Activated CD8-positive, alpha-beta memory T cell treated with anti-CD3 and anti-CD28 coated beads, Interleukin-2, amount 50 U/mL, for 1 hour (primary cell): ENCODE measurements at regions not wholly inside any gene's neighbourhood (a gene's known extent, or its start where the extent isn't known, plus 50 kb on each side); places are given as distances from the start of the nearest gene placed in this dataset.

Experiments used
- DNase-seq: peaks from one replicate; pipeline ENCODE4 v3.0.0-alpha.2; 2020; ENCODE audit errors: extremely low read depth

- DNase-seq = no peak
These were observed 78.0 kb upstream of the NHSL1 start for GRCh38 chr6:138577151-138577915.

- no peak for DNase-seq
These were observed 80.7 kb upstream of the NHSL1 start for GRCh38 chr6:138580040-138580439.

GRCh38 chr6:138580801-138581200, 81.5 kb upstream of the NHSL1 start:
- DNase-seq = no peak

- DNase-seq = no peak
These were observed 83.3 kb upstream of the NHSL1 start for GRCh38 chr6:138582573-138582972.

- no peak for DNase-seq
These were observed 87.3 kb upstream of the NHSL1 start for GRCh38 chr6:138586638-138587037.

GRCh38 chr6:138588805-138589434, 89.6 kb upstream of the NHSL1 start:
- DNase-seq = peak; percentile 8

GRCh38 chr6:138590796-138591709, 91.8 kb upstream of the NHSL1 start:
- DNase-seq = peak; percentile 8

GRCh38 chr6:138592749-138593123, 93.4 kb upstream of the NHSL1 start:
- no peak for DNase-seq

- DNase-seq = no peak
These were observed 94.0 kb upstream of the NHSL1 start for GRCh38 chr6:138593124-138593877.

GRCh38 chr6:138593909-138594757, 94.8 kb upstream of the NHSL1 start:
- DNase-seq = no peak

- DNase-seq = no peak
These were observed 95.5 kb upstream of the NHSL1 start for GRCh38 chr6:138594758-138595140.

- no peak for DNase-seq
These were observed 96.8 kb upstream of the NHSL1 start for GRCh38 chr6:138596126-138596525.

- DNase-seq = no peak
These were observed 97.3 kb upstream of the NHSL1 start for GRCh38 chr6:138596591-138596990.

- DNase-seq = no peak
These were observed 98.0 kb upstream of the NHSL1 start for GRCh38 chr6:138597336-138597735.

GRCh38 chr6:138598562-138599173, 99.4 kb upstream of the NHSL1 start:
- no peak for DNase-seq

GRCh38 chr6:138600261-138600660, 101.0 kb upstream of the NHSL1 start:
- no peak for DNase-seq

- DNase-seq = no peak
These were observed 101.4 kb upstream of the NHSL1 start for GRCh38 chr6:138600726-138601125.

- DNase-seq = no peak
These were observed 101.8 kb upstream of the NHSL1 start for GRCh38 chr6:138601128-138601527.

- no peak for DNase-seq
These were observed 106.7 kb upstream of the NHSL1 start for GRCh38 chr6:138605958-138606357.
